ENCODE measurements at regions not wholly inside any gene's neighbourhood (a gene's known extent, or its start where the extent isn't known, plus 50 kb on each side); places are given as distances from the start of the nearest gene placed in this dataset.
A peak's percentile ranks its signal among the peaks of the same experiment; 100 is the strongest.

GRCh38 chr4:138857416-138857815 is 158.2 kb upstream of the NOCT start:
- DNase-seq (ENCODE audit: low spot score): no peak

DNA sequence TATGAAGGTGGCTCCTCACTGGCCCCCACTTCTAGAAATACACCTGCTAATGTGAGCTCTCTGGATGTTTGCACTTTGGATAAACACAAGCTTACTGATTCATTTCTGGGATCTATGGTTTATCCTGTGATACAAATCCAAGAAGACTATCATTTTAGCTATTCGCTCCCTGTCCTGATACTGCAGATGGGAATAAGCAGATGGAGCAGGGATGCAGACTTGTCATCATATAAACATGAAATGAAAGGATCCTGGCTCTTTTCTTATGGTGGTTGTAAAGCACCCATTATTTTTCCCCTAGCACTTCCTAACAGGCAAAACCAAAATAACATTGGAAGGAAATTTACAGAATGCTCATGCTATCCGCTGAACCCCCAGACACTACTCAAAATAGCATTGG is 162.9 kb upstream of the NOCT start:
- DNase-seq (ENCODE audit: low spot score): no peak

- DNase-seq (ENCODE audit: low spot score): peak; percentile 48
These were observed 163.9 kb upstream of the NOCT start for GRCh38 chr4:138851391-138852335.

GRCh38 chr4:138845664-138846063 is 169.9 kb upstream of the NOCT start:
- DNase-seq (ENCODE audit: low spot score): no peak

GRCh38 chr4:138845054-138845453 is 170.5 kb upstream of the NOCT start:
- no peak for DNase-seq (ENCODE audit: low spot score)

GRCh38 chr4:138843616-138844015 is 172.0 kb upstream of the NOCT start:
- DNase-seq (ENCODE audit: low spot score): no peak

DNA sequence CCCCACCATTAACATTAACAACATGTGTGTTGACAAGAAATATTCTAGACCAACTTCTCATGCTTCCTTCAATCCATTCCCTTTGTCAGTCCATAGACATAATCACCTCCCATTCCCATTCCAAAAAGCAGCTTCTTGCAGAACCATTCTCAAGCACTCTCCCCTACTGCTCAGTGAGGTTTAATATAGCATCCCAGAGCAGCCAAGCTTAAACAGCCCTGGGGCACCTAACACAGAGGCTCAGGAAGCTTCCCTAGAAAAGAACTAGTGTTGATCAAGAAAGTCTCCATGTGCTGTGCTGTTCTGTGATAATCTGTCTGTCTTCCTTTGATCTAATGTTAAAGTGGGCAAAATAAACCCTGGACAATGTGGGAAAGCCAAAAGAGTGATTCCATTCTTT is 174.2 kb upstream of the NOCT start:
- no peak for DNase-seq (ENCODE audit: low spot score)

- no peak for DNase-seq (ENCODE audit: low spot score)
These were observed 177.3 kb upstream of the NOCT start for GRCh38 chr4:138838251-138838650.

DNA sequence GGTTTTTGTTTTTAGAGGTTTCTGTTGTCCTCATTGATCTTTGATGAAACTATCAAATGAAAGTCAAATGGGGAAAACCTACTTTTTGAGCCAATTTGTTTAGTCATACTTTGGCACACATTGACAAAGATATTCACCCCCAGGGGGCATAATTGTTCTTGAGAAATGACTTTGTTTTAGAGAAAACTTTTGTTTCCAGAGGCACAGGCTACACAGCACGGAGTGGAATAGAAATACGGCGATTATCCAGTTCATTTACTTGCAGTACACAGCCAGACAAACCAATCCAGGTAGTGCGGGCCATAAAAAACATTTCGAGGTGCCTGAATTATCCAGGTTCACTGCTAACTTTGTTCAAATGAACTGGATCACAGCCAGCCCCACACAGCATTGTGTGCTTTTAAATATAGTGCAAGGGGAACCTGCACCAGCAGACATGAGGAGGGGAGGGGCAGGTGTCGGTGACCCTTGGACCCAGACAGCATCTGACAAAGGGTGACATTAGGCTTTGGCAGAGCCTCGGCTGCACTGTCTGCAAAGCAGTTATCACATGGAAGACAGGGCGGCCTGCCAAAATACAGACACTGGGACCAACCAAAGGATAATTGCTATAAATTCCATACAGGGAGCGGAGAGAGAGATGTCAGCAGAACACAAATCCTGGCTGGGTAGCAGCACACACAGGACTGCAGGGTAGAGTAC is 179.6 kb upstream of the NOCT start:
- DNase-seq (ENCODE audit: low spot score): no peak

DNA sequence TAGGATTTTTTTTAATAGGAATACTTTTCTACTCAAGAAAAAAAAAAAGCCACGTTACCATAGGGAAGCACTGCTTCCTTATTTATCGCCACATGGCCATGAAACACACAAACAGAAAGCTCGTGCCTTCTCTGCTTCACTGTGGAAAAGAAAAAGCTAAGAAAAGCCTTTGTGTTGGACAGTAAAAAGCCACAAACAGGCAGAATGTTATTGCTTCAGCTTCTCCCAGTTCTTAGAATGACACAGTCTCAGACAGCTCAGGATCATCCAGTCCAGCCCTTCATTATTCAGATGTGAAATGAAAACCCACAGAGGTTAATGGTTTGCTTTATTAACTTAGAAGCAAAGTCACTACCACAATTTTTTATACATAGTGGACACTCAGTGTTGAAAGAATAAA is 181.6 kb upstream of the NOCT start:
- DNase-seq (ENCODE audit: low spot score): no peak

GRCh38 chr4:138832563-138832962 is 183.0 kb upstream of the NOCT start:
- DNase-seq (ENCODE audit: low spot score): no peak

DNA sequence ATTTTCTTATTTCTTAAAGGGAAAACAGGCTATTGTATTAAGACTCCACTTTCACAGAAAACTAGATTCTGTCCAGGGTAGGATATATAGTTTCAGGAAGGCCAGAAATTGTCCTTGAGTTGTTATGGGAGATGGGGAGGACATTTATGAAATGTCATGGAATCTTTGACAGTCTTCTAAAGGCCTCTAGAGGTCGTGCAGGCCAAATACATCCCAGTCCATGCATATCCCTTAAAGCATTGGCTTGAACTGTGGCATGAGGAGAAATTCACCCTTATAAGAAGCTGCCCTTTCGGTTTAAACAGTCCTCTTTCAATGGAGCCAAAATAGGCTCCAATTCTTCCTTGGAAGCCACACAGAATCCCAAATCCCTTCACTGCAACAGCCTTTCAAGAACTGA is 183.6 kb upstream of the NOCT start:
- no peak for DNase-seq (ENCODE audit: low spot score)

DNA sequence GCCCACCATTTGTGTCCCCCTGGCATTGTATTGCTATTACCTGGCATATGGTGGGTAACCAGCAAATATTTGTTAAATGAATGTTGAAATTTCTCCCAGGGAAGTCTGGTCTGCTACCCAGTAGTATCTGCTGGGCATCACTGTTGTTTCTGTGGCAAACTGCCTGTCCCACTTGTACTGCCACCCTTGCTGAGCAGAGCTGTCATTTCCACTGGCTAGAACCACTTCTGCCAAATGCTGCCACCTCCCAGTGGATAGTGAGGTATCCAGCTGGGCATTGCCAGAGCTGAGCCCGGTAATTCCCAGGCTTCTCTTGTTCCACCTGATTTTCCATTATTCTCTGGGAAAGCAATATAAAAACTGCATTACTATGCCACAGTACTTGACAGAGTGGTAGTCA is 186.7 kb upstream of the NOCT start:
- no peak for DNase-seq (ENCODE audit: low spot score)

- DNase-seq (ENCODE audit: low spot score): no peak
These were observed 188.8 kb upstream of the NOCT start for GRCh38 chr4:138826754-138827153.

DNA sequence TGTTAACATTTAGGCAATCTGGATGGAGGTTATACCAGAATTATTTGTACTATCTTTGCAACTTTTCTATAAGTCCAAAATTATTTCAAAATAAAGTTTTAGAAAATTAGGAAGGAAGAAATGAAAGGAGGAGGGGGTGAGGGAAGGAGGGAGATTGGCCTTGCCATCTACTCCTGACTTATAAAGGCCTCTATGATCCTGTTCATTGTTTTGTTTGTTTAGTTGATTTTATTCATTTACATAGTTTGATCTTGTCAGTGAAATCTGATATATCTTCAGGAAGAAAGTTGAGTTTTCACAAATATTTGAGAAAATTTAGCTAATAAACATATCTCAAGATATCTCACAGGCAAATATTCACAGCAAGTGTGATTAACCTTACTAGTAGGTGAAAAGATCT is 189.3 kb upstream of the NOCT start:
- DNase-seq (ENCODE audit: low spot score): no peak

- DNase-seq (ENCODE audit: low spot score): no peak
These were observed 194.2 kb upstream of the NOCT start for GRCh38 chr4:138821331-138821730.

DNA sequence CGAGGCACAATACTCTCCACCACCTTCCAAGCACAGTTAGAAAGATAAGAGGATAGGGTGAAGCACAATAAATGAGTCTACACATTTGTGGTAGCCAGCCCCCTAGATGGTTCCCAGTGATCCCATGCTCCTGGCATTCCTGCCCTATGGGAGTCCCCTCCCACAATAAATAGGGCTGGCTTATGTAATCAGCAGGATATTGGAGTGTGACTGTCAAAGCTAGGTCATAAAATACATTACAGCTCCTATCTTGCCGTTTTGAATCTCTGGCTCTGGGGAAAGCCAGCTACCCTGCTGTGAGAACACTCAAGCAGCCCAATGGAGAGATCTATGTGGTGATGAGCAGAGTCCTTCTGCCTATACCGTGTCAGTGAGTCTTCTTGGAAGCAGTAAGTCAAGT is 198.7 kb upstream of the NOCT start:
- DNase-seq (ENCODE audit: low spot score): no peak

- no peak for DNase-seq (ENCODE audit: low spot score)
These were observed 199.8 kb upstream of the NOCT start for GRCh38 chr4:138815811-138816210.

DNA sequence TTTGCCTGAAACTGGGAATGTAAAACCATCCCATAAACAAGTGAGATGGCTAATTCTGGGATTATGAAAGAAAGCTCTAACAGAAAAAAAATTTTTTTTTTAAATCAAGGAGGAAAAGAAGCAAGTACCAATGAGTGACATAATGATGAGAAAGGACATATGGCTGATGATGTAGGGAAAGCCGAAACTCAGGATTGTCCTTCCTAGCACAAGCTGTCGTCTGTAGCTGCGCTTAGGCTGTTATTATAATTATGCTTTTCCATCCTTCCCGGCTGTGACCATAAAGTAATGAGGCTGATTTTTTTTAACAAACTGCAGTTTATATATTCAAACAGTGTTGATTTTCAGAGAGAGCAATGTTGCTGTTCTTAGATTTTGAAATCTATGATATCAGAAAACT is 209.8 kb upstream of the NOCT start:
- no peak for DNase-seq (ENCODE audit: low spot score)

- DNase-seq (ENCODE audit: low spot score): no peak
These were observed 210.9 kb upstream of the NOCT start for GRCh38 chr4:138804711-138805110.

- no peak for DNase-seq (ENCODE audit: low spot score)
These were observed 212.5 kb upstream of the NOCT start for GRCh38 chr4:138803051-138803450.

DNA sequence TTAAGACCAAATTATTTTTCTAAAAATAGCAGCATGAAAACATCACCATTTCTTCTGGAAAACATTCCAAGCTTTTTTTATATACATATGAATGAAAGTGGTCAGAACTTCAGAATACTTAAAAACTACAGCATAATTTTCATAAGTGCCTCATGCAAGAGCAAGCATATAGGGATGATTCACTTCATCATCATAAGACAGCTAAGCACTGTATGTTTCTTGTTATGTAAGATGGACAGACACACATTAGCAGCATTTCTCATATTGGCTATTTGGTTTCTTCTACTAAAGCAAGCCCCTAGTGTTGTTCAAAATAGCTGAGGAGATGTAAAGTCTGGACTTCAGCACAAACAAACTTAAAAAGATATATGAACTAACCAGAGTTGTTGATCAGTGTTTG is 213.1 kb upstream of the NOCT start:
- no peak for DNase-seq (ENCODE audit: low spot score)

- DNase-seq (ENCODE audit: low spot score): no peak
These were observed 215.2 kb upstream of the NOCT start for GRCh38 chr4:138800421-138800820.

GRCh38 chr4:138798404-138798803 is 217.2 kb upstream of the NOCT start:
- DNase-seq (ENCODE audit: low spot score): no peak

Measured in iPS-NIHi11 (cell line).